Naive thymus-derived CD8-positive, alpha-beta T cell (primary cell): ENCODE measurements at regions not wholly inside any gene's neighbourhood (a gene's known extent, or its start where the extent isn't known, plus 50 kb on each side); places are given as distances from the start of the nearest gene placed in this dataset.

ENCODE experiments used
- ATAC-seq, 2 donors: fragments of 150-1000 bp; cut with Tn5 transposase in 1 of 2; sonication (Bioruptor Pico), chemical (Tn5 transposase) in 1 of 2; 1 replicate in 1 of 2; 2 replicates in 1 of 2; pipeline ENCODE4 v1.10.0; 2021; ENCODE audit warnings: mild to moderate bottlenecking in 2 of 2, moderate library complexity in 2 of 2
- POLR2A ChIA-PET: fragments of 350-600 bp; sonication (Branson Sonifier 250); formaldehyde crosslinking; loops from one replicate; lab custom pipeline; 2021; ENCODE audit warnings: antibody characterized with exemption; lab: Charles Lee
- DNase-seq, 10 donors: peaks; one replicate each; pipeline versions ENCODE4 v3.0.0 to v3.0.0-alpha.2; 2020 to 2022
- H3K27ac Mint-ChIP-seq, 10 donors: one replicate each; pipeline ENCODE4 v1.8.0; 2020 to 2022; ENCODE audit warnings: mild to moderate bottlenecking in 10 of 10, mixed read lengths in 10 of 10, moderate library complexity in 4 of 10, inconsistent platforms in 1 of 10
- H3K27me3 Mint-ChIP-seq, 5 donors: one replicate each; pipeline ENCODE4 v1.8.0; 2021 to 2022; ENCODE audit warnings: mixed read lengths in 5 of 5
- H3K36me3 Mint-ChIP-seq, 3 donors: one replicate each; pipeline ENCODE4 v1.8.0; 2020 to 2022; ENCODE audit warnings: mixed read lengths in 3 of 3, mild to moderate bottlenecking in 2 of 3, inconsistent platforms in 1 of 3
- H3K4me1 Mint-ChIP-seq, 4 donors: one replicate each; pipeline ENCODE4 v1.8.0; 2021 to 2022; ENCODE audit warnings: mixed read lengths in 4 of 4
- H3K4me3 Mint-ChIP-seq, 10 donors: one replicate each; pipeline ENCODE4 v1.8.0; 2020 to 2022; ENCODE audit warnings: mild to moderate bottlenecking in 10 of 10, mixed read lengths in 10 of 10, moderate library complexity in 6 of 10, inconsistent platforms in 1 of 10
- H3K9me3 Mint-ChIP-seq, 9 donors: one replicate each; pipeline ENCODE4 v1.8.0; 2020 to 2022; ENCODE audit warnings: mixed read lengths in 9 of 9, mild to moderate bottlenecking in 3 of 9, inconsistent platforms in 1 of 9, moderate library complexity in 1 of 9

DNA sequence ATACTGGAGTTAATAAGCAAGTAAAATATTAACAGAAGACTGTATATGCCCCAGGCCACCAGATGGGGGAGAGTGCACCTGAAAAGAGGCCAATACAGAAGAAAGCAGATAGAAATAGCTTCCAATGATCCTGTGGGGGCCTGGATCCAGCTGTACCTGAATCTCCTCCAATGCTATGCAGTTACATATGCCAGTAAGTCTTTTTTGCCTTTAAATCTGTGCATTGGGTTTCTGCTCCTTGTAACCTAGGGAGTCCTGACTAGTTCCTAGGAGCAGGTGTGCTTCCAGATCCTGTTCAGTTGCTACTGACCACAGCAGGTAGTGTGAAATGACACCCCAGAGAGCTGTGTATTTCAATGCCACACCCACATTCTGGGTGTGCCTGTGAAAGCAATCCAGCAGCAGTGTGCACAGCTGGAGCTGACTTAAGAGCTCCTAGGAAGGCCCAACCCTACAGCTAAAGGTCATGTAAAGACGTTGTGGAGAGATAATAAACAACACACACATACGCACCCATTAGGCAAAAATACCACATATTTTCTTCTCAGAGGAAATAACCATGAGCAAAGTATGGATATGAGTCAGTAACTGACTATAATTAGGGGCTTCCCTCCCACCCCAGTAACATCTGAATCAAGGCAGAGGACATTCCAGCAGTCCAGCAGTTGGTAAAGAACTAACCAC is 62.2 kb upstream of the AKAP13 start:
- peaks cover 11 to 48% (median 29%) of the 10 kb centered on the region in 4 donors for H3K4me1 Mint-ChIP-seq
- POLR2A ChIA-PET = interaction anchor here (1.6 kb wide), 1 partner anchor 9 kb away, joined by 3 read pairs; no protein-coding TSS in a partner anchor
- H3K27ac Mint-ChIP-seq = peak overlapping the region in 1 of 10 donors; percentile 60
- peaks cover 0 to 7% (median 4%) of the 10 kb centered on the region in 3 donors for H3K36me3 Mint-ChIP-seq
- no peak overlapping the region for H3K4me3 Mint-ChIP-seq
- ATAC-seq (no peak), DNase-seq (no peak)
- H3K27me3 Mint-ChIP-seq = no peaks in the 10 kb centered on the region
- peaks cover 0 to 12% (median 3%) of the 10 kb centered on the region in 9 donors for H3K9me3 Mint-ChIP-seq

DNA sequence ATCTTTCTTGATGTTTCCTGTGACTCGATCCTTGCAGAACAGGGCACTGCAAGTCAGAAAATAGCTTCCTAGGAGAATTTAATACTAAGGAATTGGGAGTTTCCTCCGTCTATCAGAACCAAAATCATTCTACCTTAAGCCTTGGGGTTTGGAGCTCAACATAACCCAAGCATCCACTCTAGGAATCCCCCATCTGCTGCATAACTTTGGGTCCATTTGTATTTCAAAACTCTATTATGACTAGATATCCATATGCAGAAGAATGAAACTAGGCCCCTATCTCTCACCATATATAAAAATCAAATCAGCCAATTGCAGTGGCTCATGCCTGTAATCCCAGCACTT is 61.7 kb upstream of the AKAP13 start:
- DNase-seq = no peak
- Mint-ChIP-seq H3K36me3 (peaks cover 0 to 8% (median 4%) of the 10 kb centered on the region in 3 donors), H3K27ac (no peak overlapping the region), H3K4me1 (peaks cover 11 to 45% (median 29%) of the 10 kb centered on the region in 4 donors), H3K4me3 (no peak overlapping the region), H3K9me3 (peaks cover 0 to 14% (median 5%) of the 10 kb centered on the region in 9 donors), H3K27me3 (no peaks in the 10 kb centered on the region)
- POLR2A ChIA-PET = interaction anchor here (0.6 to 1.6 kb wide), 3 partner anchors 9 to 630 kb away, joined by 3 to 4 read pairs (median 3); no protein-coding TSS in a partner anchor
- no peak for ATAC-seq

DNA sequence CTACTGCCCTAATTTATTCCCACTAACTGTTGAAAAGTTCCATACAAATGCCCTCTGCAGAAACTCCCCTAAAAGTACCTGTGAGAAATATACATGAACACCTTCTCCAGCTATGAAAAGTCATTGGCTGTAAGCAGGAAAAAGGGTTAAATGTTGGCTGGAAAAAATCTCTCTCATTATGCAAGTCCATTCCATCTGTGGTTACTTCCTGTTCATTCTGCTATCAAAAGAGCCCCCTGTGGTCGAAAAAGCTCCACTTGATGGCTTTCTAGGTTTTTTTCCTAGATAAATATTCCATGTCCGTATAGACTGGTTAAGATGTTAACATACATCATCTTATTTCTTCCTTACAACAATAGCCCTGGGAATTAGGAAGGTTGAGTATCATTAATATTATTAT is 56.2 kb upstream of the AKAP13 start:
- ATAC-seq = no peak
- POLR2A ChIA-PET = no interaction called here

GRCh38 chr15:85325834-85326233 is 54.6 kb upstream of the AKAP13 start:
- DNase-seq = no peak
- Mint-ChIP-seq H3K9me3 (peaks cover 0 to 14% (median 5%) of the 10 kb centered on the region in 9 donors), H3K36me3 (peaks cover 0 to 8% (median 4%) of the 10 kb centered on the region in 3 donors), H3K4me3 (no peak overlapping the region), H3K4me1 (peaks cover 8 to 50% (median 27%) of the 10 kb centered on the region in 4 donors), H3K27me3 (no peaks in the 10 kb centered on the region), H3K27ac (peak overlapping the region in 3 of 10 donors; percentile 13 to 41 (median 24))
- POLR2A ChIA-PET = no interaction called here
- ATAC-seq = no peak

More for the DNA sequence above, 56.2 kb upstream of the AKAP13 start:
- Mint-ChIP-seq H3K27ac (no peak overlapping the region), H3K4me1 (peaks cover 7 to 35% (median 11%) of the 10 kb centered on the region in 4 donors), H3K9me3 (peaks cover 0 to 14% (median 5%) of the 10 kb centered on the region in 9 donors), H3K27me3 (no peaks in the 10 kb centered on the region), H3K36me3 (peaks cover 0 to 8% (median 4%) of the 10 kb centered on the region in 3 donors), H3K4me3 (no peak overlapping the region)
- DNase-seq = no peak

GRCh38 chr15:85326291-85326690 is 54.1 kb upstream of the AKAP13 start:
- POLR2A ChIA-PET = no interaction called here
- Mint-ChIP-seq H3K9me3 (peaks cover 0 to 14% (median 5%) of the 10 kb centered on the region in 9 donors), H3K4me1 (peaks cover 13 to 54% (median 31%) of the 10 kb centered on the region in 4 donors), H3K36me3 (peaks cover 0 to 8% (median 4%) of the 10 kb centered on the region in 3 donors), H3K4me3 (no peak overlapping the region), H3K27me3 (no peaks in the 10 kb centered on the region), H3K27ac (peak overlapping the region in 3 of 10 donors; percentile 13 to 77 (median 36))
- DNase-seq (no peak), ATAC-seq (no peak)

DNA sequence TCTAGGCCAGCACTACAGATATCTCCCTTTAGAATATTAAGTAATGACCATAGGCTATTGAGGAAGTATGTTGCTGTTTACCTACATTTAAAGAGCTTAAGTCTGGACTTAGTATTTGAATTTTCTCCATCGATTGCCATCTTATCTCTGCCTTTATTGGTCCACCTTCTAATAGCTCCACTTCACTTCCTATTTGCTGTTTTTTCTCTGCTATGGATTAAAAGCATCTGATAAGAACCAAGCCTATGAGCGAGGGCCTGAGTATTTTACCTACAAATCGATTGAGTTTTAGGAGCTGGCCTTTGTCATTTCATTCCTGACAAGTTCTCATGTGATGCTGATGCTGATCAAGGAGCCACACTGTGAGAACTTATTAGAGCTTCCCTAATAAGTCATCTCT is 52.6 kb upstream of the AKAP13 start:
- Mint-ChIP-seq H3K27ac (peak overlapping the region in 2 of 10 donors; percentile 20 to 82), H3K27me3 (no peaks in the 10 kb centered on the region), H3K4me3 (peak overlapping the region in 1 of 10 donors; percentile 9), H3K36me3 (peaks cover 0 to 5% (median 0%) of the 10 kb centered on the region in 3 donors), H3K9me3 (peaks cover 0 to 8% (median 4%) of the 10 kb centered on the region in 9 donors), H3K4me1 (peaks cover 18 to 66% (median 44%) of the 10 kb centered on the region in 4 donors)
- POLR2A ChIA-PET = interaction anchor here (0.7 to 1.3 kb wide), 2 partner anchors 12 to 53 kb away, joined by 3 to 11 read pairs; partner anchors contain the start of gene AKAP13
- ATAC-seq = no peak
- DNase-seq = no peak

GRCh38 chr15:85329561-85330422 is 50.6 kb upstream of the AKAP13 start:
- Mint-ChIP-seq H3K27me3 (no peaks in the 10 kb centered on the region), H3K4me1 (peaks cover 24 to 66% (median 53%) of the 10 kb centered on the region in 4 donors), H3K4me3 (peak overlapping the region; percentile 85 to 97 (median 92)), H3K36me3 (no peaks in the 10 kb centered on the region), H3K27ac (peak overlapping the region; percentile 82 to 98 (median 94)), H3K9me3 (no peaks in the 10 kb centered on the region)
- POLR2A ChIA-PET = interaction anchor here (0.7 to 2.6 kb wide), 6 partner anchors 13 to 89 kb away, joined by 3 to 28 read pairs (median 10); partner anchors contain the start of gene AKAP13
- ATAC-seq (peak; percentile 47 to 55), DNase-seq (peak in 6 of 10 donors; percentile 7 to 53 (median 33))
